HepG2 (cell line): ENCODE measurements at regions not wholly inside any gene's neighbourhood (a gene's known extent, or its start where the extent isn't known, plus 50 kb on each side); places are given as distances from the start of the nearest gene placed in this dataset.

Source experiments
- AKAP8 ChIP-seq: sonication (generic); formaldehyde crosslinking; IDR thresholded peaks from 2 replicates; pipeline ENCODE4 v1.5.1; 2020; ENCODE audit warnings: mild to moderate bottlenecking, missing genetic modification reagents
- BORCS8-MEF2B ChIP-seq: sonication (generic); formaldehyde crosslinking; IDR thresholded peaks from 2 replicates; pipeline ENCODE4 v1.8.0; 2022; ENCODE audit warnings: mild to moderate bottlenecking, missing genetic modification reagents
- HNRNPK ChIP-seq: fragments of 200-400 bp; formaldehyde crosslinking; IDR thresholded peaks from 2 replicates; pipeline ENCODE4 v1.6.1; 2018; ENCODE audit warnings: low read length, low read depth, moderate library complexity, mild to moderate bottlenecking; ENCODE audit not compliant: poor library complexity, severe bottlenecking
- RBFOX2 ChIP-seq: fragments of 200-400 bp; formaldehyde crosslinking; IDR thresholded peaks from 2 replicates; pipeline ENCODE4 v1.6.1; 2017; ENCODE audit warnings: low read depth, mild to moderate bottlenecking, low read length
- RERE ChIP-seq: IDR thresholded peaks from 2 replicates; pipeline ENCODE4 v1.6.1; 2016; ENCODE audit warnings: low read depth, missing genetic modification reagents, missing compliant biosample characterization
- SNAPC5 ChIP-seq: sonication (generic); formaldehyde crosslinking; IDR thresholded peaks from 2 replicates; pipeline ENCODE4 v1.8.1; 2023; ENCODE audit warnings: mild to moderate bottlenecking, missing genetic modification reagents, borderline replicate concordance
- ZNF468 ChIP-seq: sonication (generic); formaldehyde crosslinking; IDR thresholded peaks from 2 replicates; pipeline ENCODE4 v1.8.0; 2022; ENCODE audit warnings: mild to moderate bottlenecking, moderate library complexity, missing genetic modification reagents
- TF ChIP-seq, protein P1 (sequence below): sonication (generic); formaldehyde crosslinking; conservative IDR thresholded peaks from 2 replicates; pipeline ENCODE4 v1.8.0; 2022; ENCODE audit warnings: mild to moderate bottlenecking, moderate library complexity, missing genetic modification reagents
- TF ChIP-seq, protein P2 (sequence below): sonication (generic); formaldehyde crosslinking; IDR thresholded peaks from 2 replicates; pipeline ENCODE4 v1.5.0; 2020; ENCODE audit warnings: missing genetic modification reagents

DNA sequence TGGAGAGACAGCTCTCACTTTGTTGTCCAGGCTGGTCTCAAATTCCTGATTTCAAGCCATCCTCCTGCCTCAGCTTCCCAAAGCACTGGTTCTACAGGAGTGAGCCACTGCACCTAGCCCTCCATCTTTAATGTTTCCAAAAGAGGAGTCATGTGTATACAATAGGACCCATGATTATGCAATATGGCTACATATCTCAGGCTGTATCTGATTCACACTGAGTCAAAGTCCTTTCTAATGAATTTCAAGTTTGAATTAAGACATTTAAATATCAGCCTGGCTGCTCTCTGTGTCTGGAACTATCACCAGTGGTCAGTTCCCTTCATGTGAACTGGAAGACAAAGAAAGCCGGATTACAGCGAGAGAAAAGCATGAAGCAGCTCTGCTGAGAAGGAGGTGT is 90.5 kb downstream of the MINAR1 start (continued):
- TF ChIP-seq RERE (no peak), HNRNPK (no peak), SNAPC5 (CRISPR knock-in tag) (no peak), RBFOX2 (no peak), ZNF468 (CRISPR knock-in tag) (no peak), BORCS8-MEF2B (CRISPR knock-in tag) (no peak), AKAP8 (no peak)
- TF ChIP-seq, protein P1, sequence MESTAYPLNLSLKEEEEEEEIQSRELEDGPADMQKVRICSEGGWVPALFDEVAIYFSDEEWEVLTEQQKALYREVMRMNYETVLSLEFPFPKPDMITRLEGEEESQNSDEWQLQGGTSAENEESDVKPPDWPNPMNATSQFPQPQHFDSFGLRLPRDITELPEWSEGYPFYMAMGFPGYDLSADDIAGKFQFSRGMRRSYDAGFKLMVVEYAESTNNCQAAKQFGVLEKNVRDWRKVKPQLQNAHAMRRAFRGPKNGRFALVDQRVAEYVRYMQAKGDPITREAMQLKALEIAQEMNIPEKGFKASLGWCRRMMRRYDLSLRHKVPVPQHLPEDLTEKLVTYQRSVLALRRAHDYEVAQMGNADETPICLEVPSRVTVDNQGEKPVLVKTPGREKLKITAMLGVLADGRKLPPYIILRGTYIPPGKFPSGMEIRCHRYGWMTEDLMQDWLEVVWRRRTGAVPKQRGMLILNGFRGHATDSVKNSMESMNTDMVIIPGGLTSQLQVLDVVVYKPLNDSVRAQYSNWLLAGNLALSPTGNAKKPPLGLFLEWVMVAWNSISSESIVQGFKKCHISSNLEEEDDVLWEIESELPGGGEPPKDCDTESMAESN (CRISPR knock-in tag): no peak
- TF ChIP-seq, protein P2, sequence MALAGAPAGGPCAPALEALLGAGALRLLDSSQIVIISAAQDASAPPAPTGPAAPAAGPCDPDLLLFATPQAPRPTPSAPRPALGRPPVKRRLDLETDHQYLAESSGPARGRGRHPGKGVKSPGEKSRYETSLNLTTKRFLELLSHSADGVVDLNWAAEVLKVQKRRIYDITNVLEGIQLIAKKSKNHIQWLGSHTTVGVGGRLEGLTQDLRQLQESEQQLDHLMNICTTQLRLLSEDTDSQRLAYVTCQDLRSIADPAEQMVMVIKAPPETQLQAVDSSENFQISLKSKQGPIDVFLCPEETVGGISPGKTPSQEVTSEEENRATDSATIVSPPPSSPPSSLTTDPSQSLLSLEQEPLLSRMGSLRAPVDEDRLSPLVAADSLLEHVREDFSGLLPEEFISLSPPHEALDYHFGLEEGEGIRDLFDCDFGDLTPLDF: no peak
